ENCODE measurements at regions not wholly inside any gene's neighbourhood (a gene's known extent, or its start where the extent isn't known, plus 50 kb on each side); places are given as distances from the start of the nearest gene placed in this dataset.

DNA sequence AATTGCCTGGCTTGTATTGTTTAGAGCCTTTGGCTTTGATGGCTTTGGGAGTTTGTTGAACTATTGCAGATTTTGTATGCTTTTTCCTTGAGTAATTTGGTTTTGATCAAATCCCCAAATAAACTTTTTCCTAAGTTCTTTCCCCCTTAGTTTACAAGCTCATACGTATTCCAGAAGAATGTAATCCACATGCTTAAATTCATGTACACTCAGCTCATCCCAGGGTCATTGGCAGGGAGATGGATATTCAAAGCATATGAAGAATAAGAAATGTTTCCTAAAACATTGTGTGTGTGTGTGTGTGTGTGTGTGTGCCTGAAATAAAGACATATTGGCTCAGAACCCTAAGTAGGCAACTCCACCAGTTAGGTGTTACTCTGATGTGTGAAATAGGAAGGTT is 89.4 kb downstream of the TMEM30B start:
- DNase-seq, result no peak

DNA sequence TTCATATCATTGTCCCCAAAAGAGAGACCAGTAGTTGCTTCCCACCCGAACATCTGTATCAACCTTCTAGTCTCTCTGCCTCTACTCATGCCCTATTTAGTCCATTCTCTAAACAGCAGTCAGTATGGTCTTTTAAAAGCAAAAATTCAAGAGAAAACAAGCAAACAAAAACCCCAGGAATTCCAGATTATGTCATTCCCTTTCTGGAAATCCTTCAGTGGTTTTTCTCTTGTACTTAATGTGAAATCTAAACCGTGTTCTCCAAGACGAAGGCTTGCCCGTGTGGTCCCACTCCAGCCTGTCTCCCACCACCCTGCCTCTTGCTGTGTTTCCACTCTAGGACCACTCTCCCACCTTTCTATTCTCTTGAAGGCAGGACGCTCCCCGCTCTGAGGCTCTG is 90.8 kb downstream of the TMEM30B start:
- DNase-seq, result no peak

DNA sequence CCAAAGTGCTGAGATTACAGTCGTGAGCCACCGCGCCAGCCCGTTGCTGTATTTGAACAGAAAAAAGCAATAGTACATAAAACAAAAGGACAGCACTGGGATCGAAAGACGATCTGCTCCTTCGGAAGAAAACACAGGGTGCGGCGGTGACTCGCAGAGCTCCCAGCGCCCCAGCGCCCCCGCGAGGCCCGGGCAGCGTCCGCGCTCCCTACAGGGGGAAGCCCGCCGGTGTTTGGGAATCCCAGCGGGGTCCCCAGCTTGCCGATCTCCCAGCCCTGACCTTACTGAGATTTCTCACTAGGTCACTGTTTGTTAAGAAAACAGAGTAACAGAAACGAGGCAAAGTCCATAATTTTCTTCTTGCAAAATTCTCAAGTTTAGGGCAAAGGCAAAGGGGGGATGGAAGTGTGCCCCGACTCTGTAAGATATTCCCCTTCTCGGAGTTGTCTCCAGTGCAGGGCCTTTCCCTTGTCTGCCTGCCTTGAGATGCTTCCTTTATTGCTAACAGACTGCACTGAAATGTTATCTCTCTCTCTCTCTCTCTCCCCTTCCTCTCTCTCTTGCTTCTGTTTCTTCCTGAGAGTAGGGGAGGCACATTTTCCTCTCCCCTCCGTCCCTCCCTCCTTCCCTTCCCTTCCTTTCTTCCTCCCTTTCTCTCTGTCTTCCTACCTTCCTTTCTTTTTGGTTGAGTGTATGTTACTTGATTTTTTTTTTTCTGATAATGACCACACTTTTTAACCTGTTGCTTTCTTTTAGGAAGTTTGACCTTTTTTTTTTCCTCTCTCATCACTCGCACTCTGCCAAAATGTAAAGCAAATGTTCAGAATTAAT is 91.9 kb downstream of the TMEM30B start:
- no peak for DNase-seq

DNA sequence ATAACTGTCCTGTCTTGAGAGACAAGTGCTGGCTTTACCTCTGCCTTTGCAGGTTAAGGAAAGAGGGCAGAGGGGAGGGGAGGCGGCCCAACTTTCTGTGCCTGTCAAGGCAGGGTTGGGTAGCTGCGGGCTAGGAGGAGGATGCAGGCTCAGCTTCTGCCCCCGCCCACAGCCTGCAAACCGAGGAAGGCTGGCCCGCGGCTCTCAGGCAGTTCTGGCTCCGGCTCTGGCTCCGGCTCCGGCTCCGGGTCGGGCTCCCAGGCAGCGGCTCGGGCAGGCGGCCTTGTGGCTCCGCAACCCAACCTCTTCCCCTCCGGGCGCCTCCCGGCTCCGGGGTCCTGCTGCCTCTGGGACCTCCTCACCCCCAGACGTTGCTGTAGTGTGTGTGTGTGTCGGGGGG is 92.9 kb downstream of the TMEM30B start:
- no peak for DNase-seq

DNA sequence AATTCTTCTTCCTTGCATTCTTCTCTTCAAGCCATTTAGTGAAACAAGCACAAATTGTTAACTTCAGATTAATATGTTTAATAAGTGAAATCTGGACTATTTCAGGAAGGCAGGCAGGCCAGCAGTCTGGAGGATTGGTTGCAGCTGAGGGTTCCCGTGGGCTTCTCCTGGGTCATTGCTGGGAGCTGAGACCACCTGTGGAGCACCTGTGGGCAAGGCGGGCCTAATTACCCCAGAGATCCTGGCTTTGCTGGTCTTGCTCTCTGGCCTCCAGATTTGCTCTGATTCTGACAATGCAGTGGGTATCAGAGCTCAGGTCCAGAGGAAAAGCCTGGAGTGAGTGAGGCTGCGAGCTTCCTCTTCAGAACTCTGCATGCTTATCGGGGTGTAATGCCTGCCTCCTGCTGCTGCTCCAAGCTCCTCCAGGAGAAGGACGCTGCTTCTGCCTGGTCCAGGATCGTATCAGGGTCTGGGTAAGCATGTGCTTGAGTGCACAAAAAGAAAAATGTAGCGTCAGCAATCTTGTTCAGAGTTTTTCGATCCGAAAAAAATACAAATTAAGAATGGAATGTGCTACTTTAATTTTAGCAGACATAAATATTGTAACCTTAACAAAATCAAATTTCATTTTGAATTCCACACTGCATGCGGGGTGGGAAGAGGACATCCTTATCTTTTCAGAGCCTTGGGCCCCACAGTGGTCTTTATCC is 93.8 kb downstream of the TMEM30B start:
- DNase-seq, result no peak

DNA sequence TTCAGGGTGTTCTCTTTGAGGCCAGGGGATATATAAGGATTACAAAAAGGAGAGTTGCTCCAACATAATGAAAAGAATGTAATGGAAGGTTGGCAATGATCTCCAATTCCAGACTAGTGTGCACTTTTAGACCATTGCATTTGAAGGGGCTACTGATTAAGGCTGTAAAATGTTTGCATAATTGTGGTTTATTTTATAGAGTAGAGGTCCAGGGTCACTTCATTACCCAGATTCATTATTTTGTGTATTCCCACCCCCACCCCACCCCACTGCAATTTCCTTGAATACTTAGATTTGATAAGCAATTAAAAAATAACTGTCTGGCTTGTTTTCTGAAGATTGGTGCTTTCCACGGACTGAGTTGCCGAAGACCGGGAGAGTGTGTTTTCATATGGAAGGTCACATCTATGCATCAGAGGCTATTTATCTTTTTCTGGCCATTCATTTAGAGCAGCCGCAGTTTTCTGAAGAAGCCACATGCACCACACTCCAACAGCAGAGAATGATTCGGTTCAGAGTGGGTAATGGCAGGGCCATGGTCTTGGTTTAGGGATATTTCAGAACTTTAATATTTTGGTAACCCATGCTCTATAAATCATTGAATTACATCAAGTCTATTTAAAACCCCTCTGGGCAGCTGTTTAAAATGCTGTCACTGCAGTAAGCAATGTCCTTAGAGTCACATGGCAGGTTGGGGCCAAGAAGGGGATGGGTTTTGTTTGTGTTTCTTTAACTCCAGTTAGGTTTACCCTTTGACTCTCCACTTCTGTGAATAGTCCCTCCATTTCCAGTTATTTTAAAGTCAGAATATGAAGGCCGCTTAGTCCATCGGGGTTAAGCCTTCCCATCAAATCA is 94.6 kb downstream of the TMEM30B start:
- no peak for DNase-seq

DNA sequence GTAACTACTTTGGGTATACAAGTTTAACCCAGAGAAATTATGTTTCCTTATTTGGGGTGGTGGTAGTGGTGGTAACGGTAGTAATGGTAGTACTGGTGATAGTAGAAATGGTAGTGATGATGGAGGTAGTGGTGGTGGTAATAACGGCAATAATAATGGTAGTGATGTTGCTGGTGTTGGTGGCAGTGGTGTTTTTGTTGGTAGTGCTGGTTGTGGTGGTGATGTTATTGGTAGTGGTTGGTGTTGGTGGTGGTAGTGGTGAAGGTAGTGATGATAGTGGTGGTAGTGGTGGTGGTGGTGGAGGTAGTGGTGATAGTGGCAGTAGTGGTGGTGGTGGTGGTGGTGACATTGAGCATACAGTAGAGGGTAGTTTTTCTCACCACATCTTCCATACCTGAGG is 95.6 kb downstream of the TMEM30B start:
- no peak for DNase-seq

DNA sequence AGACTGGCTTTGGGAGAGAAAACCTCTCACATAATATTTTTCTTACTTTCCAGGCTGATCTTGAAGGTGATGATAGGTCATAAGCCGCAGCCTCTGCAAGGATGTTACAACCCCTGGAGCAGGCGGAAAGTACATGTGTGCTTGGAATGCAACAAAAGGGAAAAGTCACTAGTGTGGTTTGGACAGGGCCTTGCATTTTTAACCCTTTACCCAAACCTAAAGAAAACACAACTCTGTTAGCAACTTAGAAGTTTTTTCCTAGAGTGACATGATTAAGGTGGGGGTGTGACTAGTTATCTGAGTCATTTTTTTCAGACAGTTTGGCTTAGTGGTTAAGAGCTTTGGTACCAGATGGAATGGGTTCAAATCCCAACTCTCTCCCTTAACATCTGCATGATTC is 97.0 kb downstream of the TMEM30B start:
- DNase-seq, result no peak

DNA sequence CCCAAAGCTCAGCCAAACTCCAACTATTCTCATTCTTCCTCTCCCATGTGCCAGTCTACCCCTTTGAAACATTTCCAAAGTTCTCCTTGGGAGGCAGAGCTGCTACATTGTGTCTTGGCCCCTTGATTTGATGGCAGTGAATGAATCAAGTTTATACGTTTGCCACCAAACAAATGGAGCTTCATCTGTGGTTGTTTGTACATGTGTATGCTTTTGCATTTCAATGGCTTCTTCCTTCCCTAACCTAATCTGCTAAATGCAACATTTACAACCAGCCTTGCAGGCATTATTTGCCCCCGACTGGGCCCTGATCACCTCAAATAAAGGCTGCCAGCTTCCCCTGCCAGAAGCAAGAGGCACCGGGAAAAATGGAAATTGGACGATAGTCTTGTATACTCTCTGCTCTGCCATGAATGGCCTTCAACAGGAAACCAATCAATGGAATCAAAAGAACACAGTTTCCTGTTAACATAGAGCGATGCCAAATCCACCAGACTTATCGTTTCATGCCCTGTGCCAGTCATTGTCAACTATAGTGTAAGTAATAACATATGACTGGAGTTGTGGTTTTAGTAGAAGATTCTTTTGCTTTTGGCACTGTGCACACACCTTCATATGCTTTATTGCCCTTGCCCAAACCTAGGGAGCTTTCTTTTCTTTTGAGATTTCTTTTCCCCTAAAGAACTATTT is 97.8 kb downstream of the TMEM30B start:
- peak; percentile 93 for DNase-seq

DNA sequence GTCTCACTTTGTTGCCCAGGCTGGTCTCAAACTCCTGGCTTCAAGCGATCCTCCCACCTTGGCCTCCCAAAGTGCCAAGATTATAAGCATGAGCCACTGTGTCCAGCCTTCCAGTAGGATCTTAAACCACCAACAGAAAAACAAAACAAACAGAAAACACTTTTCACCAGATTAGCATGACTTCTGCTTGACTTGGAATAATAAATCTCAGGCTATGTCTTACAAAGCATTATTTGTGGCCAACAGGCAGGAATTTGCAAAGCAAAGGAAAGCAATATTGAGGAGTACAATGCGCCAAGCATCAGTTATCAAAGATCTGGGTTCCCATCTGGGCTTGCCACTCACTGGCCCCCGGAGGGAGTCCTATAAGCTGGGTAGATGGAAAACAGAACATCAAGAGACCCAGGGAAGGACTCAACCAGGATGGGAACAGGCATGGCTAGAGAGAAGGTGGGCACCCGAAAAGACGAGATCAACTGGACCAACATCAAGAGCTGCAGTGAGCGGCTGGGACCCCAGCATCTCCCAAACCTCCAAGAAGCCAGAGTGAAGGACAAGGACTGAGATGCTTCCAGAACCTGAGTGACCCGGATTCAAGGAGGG is 101.2 kb downstream of the TMEM30B start:
- DNase-seq, result no peak

DNA sequence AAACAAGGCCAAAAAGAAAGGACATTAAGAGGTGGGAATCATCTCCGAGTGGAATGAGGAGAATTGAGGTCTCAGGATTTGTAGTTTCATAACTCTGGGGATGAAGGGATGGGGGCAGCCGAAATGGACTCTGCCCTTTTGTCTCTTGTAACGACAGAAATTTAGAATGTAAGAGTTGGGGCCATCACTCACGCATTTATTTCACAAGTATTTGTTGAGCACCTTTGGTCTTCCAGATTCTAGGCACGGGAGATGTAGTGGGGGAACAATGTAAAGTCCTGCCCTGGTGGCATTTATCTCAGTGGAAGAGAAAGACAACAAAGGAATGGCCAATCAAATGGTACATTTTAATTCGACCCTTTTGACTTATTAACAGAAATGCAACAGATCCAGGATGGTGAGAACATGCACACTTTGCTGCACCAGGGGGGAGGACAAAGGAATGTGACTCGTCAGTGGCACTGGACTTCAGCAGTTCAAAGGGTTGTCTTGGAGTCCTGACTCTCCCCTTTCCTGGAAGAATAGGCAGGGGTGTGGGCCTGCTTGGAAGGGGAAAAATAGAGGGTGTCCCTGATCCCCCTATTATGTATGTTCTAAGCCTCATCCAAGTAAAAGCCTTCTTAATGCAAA is 102.0 kb downstream of the TMEM30B start:
- DNase-seq, result no peak

DNA sequence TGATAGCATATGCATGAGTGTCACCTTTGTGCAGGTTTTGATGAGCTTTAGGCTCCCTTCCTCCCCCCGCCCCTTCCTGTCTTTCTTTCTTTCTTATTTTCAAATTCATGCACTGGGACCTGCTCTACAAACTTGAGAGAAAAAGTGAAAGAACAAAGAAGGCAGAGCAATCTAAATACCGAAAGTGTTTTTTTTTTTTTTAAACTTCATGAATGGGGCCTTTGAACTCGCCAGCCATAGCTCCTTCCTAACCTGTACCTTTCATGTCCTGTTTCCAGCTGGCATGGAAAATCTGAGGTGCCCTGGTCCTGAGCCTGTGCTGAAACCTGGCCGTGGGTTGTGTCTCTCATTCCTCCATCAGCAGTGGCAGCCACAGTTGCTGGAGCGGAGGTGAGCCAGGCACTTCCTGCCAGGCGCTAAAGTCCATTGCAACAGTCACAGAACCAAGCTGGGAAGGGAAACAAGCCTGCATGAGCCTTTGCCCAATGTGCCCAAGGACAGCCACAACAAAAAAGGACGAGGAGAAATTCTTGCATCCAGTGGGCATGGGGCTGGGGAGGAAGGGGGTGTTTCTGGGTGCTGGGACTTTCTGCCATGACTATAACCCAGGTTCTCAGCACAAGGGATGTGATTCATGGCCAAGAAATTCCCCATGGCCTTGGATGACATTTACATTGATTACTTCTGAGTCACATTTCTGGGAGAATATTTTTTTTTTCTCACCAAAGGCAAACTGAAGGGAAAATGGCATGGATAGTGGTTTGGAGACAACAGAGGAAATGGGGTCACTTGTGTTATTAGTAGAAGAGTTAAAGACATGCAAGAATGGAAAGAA is 102.7 kb downstream of the TMEM30B start:
- no peak for DNase-seq

DNA sequence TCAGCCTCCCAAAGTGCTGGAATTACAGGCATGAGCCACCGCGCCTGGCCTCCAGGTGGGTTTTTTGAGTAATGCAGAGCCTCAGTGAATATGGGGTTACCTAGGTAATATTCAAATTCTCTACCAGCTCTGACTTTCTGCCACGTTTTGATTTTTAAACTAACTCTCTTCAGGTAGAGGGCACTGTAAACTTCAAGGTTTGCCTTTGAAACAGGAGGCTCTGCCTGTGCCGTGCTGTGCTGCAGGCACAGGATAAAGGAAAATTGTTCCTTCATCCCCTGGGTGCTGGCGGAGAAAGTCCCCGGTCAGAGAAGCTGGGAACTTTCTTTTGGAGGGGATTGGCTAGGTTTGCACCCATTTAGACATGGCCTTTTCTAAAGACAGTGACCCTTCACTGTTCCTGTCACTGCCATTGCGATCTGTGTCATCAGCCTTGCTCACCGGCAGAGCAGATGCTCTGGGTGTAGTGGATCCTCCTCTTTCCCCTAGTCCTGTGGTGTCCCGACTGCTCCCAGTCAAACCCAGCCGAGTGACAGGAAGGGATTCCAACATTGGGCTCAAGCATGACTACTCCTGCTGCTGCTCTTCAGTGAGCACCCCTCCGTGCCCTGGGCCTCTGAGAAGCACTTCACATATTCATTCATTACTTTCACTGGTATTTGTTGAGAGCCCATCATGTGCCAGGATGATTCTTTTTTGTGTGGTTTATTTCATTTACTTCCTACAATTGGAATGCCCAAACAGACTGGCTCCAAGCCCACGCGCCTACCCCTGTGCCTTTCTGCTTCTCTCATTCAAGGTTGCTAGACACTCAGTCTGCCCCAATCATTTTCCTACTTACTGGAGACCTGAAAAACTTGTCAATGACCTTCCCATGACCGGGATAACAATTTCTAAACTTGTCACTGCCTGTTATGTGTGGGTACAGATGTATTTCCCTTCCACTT is 103.6 kb downstream of the TMEM30B start:
- DNase-seq, result no peak

DNA sequence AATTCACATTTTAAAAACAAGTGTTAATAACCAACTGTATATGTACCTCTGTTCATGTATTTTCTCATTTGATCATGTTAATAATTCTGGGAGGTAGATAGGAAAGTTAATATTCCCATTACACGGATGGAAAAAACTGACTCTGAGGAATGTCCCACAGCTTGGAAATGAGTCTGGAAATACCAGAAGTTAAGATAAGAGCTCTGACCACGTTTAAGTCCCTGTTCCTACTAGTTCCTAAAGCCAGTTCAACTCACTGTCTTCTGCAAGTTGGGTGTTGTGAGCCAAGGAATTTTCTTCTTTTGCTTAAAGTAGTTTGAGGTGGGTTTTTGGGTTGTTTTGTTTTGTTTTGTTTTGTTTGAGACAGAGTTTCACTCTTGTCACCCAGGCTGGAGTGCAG is 104.5 kb downstream of the TMEM30B start:
- no peak for DNase-seq

DNA sequence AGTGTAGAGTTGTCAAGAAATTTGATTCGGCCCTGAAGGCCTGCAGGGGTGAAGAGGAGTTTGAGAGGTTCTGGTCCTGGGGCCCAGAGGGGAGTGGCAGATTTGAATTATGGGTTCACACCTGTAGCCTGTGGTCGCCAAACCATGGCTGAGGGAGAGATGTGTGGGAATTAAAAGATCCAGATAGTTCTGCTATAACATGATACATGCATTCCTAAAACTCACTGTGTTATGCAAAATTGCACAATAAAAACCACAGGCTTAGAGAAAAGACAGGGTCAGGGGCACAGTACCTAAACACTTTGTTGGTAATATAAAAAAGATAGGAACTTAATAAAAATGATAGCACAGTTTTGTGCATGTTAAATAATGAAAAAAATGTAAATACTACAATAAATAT is 106.2 kb downstream of the TMEM30B start:
- DNase-seq, result no peak

DNA sequence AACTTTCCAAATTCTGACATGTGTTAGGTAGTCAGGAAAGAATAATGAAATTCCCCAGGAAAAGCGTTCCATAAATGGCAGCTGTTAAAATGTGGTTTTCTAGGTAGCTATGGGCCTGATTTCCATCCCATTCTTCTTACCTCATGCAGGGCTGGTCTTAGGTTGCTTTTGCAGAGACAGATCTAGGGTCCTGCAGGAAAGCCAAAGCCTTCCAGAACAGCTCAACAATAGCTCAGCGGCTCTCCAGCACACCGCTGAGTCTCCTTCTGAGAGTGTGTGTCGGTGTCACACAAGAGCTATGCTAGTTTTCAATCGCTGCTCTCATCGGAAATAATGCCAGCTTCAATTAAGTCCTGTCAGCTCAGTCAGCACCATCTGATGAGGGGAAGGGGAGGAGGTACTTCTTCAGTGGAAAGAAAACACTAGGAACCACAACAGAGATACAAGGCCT is 106.7 kb downstream of the TMEM30B start:
- DNase-seq, result no peak

DNA sequence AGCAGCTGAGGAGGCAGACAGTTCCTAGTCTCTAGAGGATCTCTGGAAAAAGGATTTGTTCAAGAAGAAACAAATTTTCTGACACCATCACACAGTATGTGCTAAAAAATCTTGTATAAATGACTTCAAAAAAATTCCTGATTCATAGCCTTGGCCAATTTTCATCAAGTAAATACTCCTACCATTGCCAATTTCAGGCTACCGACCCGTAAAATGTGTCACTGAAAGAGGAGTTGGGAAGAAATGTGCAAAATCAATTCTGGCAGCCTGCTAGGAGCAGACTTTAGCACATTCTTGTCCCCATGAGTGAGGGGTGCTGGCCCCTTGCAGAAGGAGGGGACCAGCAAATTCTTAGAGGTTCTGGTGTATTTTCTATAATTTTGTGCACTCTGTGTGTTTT is 109.4 kb downstream of the TMEM30B start:
- no peak for DNase-seq

DNA sequence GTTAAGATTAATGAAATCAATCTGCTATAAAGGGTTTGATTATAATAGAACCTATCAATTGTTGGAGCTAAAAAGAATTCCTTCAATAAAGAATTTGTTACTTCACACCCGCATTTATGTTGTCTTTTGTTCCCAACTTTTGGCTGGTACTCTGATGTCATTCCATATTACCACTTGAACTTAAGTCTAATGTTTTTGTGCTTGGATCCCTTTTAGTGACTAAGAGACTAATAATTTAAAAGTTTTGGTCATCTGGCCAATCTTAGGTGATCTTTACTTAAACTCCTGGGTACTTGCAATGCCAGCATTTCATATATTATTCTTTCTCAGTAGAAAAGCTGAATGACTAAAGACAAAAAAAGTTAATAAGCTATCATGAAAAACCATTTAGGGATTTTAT is 113.0 kb downstream of the TMEM30B start:
- no peak for DNase-seq

DNA sequence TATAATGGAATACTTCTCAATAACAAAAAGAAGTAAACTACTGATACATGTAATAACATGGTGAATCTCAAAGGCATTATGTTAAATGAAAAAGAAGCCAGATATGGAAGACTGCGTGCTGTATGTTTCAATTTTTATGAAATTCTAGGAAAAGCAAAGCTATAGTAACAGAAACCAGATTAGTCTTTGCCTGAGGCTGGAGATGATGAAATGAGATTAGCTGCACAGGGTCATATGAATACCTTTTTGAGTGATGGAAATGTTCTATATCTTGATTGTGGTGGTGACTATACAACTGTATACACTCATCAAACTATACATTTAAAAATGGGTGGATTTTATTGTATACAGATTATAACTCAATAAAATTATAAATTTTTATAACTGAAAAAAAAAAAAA is 113.5 kb downstream of the TMEM30B start:
- no peak for DNase-seq

DNA sequence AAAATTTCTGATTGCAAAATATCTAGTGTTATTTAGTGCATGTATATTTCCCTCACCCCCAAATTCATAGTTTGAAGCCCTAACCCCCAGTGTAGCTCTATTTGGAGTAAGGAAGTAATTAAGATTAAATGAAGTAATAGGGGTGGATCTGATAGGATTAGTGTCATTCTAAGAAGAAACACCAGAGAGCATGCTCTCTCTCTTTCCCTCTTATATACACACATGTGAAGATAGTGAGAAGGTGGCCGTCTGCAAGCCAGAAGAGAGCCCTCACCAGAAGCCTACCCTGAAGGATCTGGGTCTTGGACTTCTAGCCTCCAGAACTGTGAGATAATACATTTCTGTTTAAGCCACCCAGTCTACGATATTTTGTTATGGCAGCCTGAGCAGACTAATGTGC is 120.3 kb downstream of the TMEM30B start:
- DNase-seq, result no peak

All from NCI-H345 (cell line).